Aorta (tissue), 5 donors: ENCODE measurements at regions not wholly inside any gene's neighbourhood (a gene's known extent, or its start where the extent isn't known, plus 50 kb on each side); places are given as distances from the start of the nearest gene placed in this dataset.

Experiments
- ATAC-seq: fragments of 200-7000 bp; cut with Tn5 transposase; one replicate; pipeline ENCODE4 v1.9.1; 2022; ENCODE audit warnings: moderate library complexity; ENCODE audit not compliant: low FRiP score
- DNase-seq, 2 donors: peaks; one replicate each; pipeline ENCODE4 v3.0.0-alpha.2; 2020
- H3K27ac ChIP-seq, 2 donors: one replicate each; pipeline ENCODE4 v1.5.1; 2013; ENCODE audit warnings: low read length in 2 of 2, mild to moderate bottlenecking in 2 of 2, moderate library complexity in 2 of 2, control low read depth in 1 of 2, inconsistent platforms in 1 of 2, low read depth in 1 of 2
- H3K27me3 ChIP-seq, 2 donors: one replicate each; pipeline ENCODE4 v1.6.1; 2013; ENCODE audit warnings: control low read depth in 1 of 2, low read length in 1 of 2, mild to moderate bottlenecking in 1 of 2, moderate library complexity in 1 of 2; ENCODE audit not compliant: insufficient read depth in 2 of 2, control insufficient read depth in 1 of 2
- H3K36me3 ChIP-seq, 2 donors: one replicate each; pipeline ENCODE4 v1.6.1; 2013; ENCODE audit warnings: control low read depth in 1 of 2, low read length in 1 of 2, mild to moderate bottlenecking in 1 of 2; ENCODE audit not compliant: insufficient read depth in 2 of 2, control insufficient read depth in 1 of 2
- H3K4me1 ChIP-seq, 2 donors: one replicate each; pipeline ENCODE4 v1.6.1; 2013; ENCODE audit warnings: low read length in 2 of 2, control low read depth in 1 of 2, mild to moderate bottlenecking in 1 of 2, moderate library complexity in 1 of 2; ENCODE audit not compliant: insufficient read depth in 2 of 2, control insufficient read depth in 1 of 2
- H3K4me3 ChIP-seq, 2 donors: one replicate each; pipeline ENCODE4 v1.5.1; 2013; ENCODE audit warnings: low read length in 2 of 2, control low read depth in 1 of 2, mild to moderate bottlenecking in 1 of 2
- H3K9me3 ChIP-seq: one replicate; pipeline ENCODE4 v1.6.1; 2013; ENCODE audit warnings: mild to moderate bottlenecking, low read length; ENCODE audit not compliant: control insufficient read depth
- WGBS, 2 donors: extraction: QIAGEN DNeasy Blood & Tissue Kit; methylation state at CpG; one replicate each; pipeline ENCODE4 v1.1.7; 2013; 5-methylcytosine and 5-hydroxymethylcytosine counted together
- intact Hi-C, 2 donors: fragments of 100-400 bp; cut with DNase I; formaldehyde crosslinking; loops; one replicate each; pipeline versions ENCODE4 v1.14.2 to v1.15.0; 2022
- donor health status: healthy with polysubstance abuse.
- donor health status: Bipolar disorder and iron deficiency.
- donor health status: DM: no; HTN: no; CAD: no.
- donor health status: DM: no; HTN: no; CAD: no.
- donor health status: DM: yes; HTN: yes; CAD: no.

DNA sequence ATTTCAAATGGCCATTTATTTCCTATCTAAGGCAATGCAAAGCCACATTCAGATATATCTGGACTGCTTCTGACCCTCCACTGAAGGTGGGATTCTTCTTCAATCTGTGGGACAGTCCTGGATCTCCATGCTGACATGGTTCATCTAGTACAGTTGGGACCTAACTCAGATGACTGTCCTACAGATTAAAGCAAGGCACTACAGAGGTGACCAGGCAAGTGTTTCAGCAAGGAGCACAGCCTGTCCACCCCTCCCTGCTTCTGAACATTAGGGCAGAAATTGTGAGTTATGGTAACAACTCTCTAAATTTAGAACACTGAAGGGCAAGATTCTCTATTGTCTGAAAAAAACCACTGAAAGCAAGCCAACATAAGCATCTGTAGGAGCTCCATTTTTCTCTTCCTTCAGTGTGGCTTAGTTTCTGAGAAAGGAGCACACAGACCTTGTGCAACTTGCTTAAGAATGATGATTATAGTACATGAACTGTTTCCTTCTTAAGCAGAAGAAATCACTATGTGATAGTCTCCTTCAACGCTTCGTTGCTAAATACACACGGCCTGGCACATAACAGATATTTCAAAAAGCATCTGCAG lies 62.9 kb upstream of the BARX1 start:
- no peaks in the 10 kb centered on the region for H3K9me3 ChIP-seq
- intact Hi-C loops, result no loop called here
- H3K36me3 ChIP-seq, result no peaks in the 10 kb centered on the region
- DNase-seq, result no peak
- H3K4me1 ChIP-seq, result peaks cover 2 to 7% of the 10 kb centered on the region in 2 donors
- 9 to 15% methylated on average over 3 of the region's 3 CpGs for WGBS, 2 donors
- H3K27ac ChIP-seq, result no peak overlapping the region
- no peaks in the 10 kb centered on the region for H3K27me3 ChIP-seq
- H3K4me3 ChIP-seq, result no peak overlapping the region
- no peak for ATAC-seq

DNA sequence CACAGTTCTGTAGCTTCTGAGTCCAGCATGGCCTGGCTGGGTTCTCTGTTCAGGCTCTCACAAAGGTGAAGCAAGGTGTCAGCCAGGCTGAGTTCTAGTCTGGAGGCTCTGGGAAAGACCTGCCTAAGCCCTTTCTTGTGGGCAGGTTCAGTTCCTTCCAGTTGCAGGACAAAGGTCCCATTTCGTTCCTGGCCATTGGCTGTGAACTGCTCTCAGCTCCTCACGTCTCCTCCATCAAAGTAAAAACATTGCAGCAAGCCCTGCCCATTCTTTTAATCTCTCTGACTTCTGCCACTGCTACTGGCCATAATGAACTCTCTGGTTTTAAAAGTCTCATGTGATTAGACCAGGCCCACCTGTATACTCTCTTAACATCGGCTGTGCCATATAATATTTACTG lies 61.6 kb upstream of the BARX1 start:
- ATAC-seq (no peak), DNase-seq (no peak)

DNA sequence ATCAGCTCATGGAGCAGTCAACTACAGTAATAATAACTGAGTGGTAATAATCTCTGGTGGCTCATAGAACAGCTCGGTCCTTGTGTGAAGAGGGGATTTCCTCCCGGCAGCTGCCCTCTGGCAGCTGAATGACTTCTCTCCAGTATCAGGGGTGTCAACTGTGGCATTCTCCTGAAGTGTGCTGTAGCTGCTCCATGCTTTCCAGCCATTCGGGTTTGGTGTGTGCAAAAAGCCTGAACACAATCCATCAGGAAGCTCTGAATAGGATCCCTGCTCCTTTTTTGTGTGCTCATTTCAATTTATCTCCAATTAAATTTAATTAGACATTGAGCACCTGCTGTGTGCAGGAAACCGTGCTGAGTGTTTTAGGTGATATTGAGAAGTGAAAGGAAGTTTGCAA lies 59.8 kb upstream of the BARX1 start:
- Histone ChIP-seq H3K27me3 (no peaks in the 10 kb centered on the region), H3K4me3 (no peak overlapping the region), H3K9me3 (no peaks in the 10 kb centered on the region), H3K4me1 (peaks cover 2 to 7% of the 10 kb centered on the region in 2 donors), H3K36me3 (no peaks in the 10 kb centered on the region), H3K27ac (no peak overlapping the region)
- DNase-seq (no peak), ATAC-seq (no peak)
- intact Hi-C loops, result loop anchor here in 1 of 2 donors (5.0 kb wide), 1 partner anchor 197 kb away; no protein-coding TSS in a partner anchor
- 78 to 82% methylated on average over 4 of the region's 4 CpGs for WGBS, 2 donors

More for the DNA sequence above, 61.6 kb upstream of the BARX1 start:
- peaks cover 2 to 7% of the 10 kb centered on the region in 2 donors for H3K4me1 ChIP-seq
- H3K27ac ChIP-seq, result no peak overlapping the region
- no peaks in the 10 kb centered on the region for H3K27me3 ChIP-seq
- H3K36me3 ChIP-seq, result no peaks in the 10 kb centered on the region
- no peak overlapping the region for H3K4me3 ChIP-seq
- intact Hi-C loops, result no loop called here
- no peaks in the 10 kb centered on the region for H3K9me3 ChIP-seq
- 84 to 89% methylated on average over 3 of the region's 3 CpGs for WGBS, 2 donors

DNA sequence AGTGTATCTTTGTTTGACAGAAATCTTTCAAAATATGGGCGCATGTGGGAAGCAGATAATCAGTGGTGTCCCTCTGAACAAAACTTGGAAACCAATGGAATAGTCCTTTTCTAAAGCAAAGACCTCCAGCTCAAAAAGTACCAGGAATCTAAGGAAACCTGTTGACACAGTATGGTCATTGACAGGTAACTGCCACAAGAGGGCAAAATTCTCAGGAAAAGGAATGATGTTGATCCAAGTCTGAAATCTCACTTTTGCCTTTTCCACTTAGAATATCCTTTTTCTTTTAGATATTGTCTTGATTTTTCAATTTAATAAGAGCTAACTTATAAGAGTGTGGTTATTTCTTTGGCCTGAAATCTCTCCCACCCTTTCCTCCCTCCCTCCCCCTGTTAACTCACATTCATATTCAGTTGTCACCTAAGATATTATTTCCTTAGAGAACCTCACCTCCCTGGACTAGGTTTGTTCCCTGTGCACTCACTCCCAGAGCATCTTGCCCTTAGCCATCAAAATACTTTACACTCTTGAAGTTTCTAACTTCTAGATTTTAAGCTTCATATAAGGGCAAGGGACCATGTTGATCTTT lies 59.0 kb upstream of the BARX1 start:
- H3K4me1 ChIP-seq, result peaks cover 2 to 7% of the 10 kb centered on the region in 2 donors
- 70 to 87% methylated on average over 1 of the region's 1 CpG for WGBS, 2 donors
- no peaks in the 10 kb centered on the region for H3K9me3 ChIP-seq
- no peak overlapping the region for H3K27ac ChIP-seq
- H3K4me3 ChIP-seq, result no peak overlapping the region
- intact Hi-C loops, result loop anchor here in 1 of 2 donors (5.0 kb wide), 1 partner anchor 198 kb away; no protein-coding TSS in a partner anchor
- ATAC-seq (no peak), DNase-seq (no peak)
- no peaks in the 10 kb centered on the region for H3K27me3 ChIP-seq
- no peaks in the 10 kb centered on the region for H3K36me3 ChIP-seq

DNA sequence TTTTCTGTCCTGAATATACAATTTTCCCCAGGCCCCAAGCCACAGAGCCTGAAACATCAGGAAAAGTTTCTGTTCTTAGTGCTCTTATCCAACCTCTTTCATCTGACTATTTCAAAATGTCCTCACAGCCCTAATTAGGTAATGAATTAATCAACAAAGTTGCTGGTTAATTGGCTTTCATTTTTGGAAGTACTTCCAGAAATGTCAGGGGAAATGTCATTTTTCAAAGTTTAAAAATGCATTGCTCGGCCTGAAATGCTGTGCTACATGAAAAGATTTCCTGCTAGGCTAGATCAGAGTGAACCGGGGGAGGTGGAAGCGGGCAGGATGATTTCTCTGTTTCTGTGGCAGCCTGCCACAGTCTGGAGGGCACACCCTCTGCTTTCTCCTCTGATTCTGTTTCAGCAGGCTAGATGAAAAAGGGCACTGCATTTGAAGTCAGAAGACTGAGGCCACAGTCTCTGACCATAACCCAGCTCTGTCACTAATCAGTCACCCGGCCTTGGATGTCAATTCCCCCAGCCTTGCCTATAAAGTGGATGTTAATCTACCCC lies 55.9 kb upstream of the BARX1 start:
- no peaks in the 10 kb centered on the region for H3K36me3 ChIP-seq
- intact Hi-C loops, result loop anchor here in 1 of 2 donors (5.0 kb wide), 1 partner anchor 201 kb away; no protein-coding TSS in a partner anchor
- no peaks in the 10 kb centered on the region for H3K4me1 ChIP-seq
- WGBS, 2 donors, result 34 to 39% methylated on average over 4 of the region's 4 CpGs
- H3K9me3 ChIP-seq, result no peaks in the 10 kb centered on the region
- ATAC-seq, result no peak
- H3K27me3 ChIP-seq, result no peaks in the 10 kb centered on the region
- DNase-seq, result no peak
- H3K27ac ChIP-seq, result no peak overlapping the region
- no peak overlapping the region for H3K4me3 ChIP-seq

DNA sequence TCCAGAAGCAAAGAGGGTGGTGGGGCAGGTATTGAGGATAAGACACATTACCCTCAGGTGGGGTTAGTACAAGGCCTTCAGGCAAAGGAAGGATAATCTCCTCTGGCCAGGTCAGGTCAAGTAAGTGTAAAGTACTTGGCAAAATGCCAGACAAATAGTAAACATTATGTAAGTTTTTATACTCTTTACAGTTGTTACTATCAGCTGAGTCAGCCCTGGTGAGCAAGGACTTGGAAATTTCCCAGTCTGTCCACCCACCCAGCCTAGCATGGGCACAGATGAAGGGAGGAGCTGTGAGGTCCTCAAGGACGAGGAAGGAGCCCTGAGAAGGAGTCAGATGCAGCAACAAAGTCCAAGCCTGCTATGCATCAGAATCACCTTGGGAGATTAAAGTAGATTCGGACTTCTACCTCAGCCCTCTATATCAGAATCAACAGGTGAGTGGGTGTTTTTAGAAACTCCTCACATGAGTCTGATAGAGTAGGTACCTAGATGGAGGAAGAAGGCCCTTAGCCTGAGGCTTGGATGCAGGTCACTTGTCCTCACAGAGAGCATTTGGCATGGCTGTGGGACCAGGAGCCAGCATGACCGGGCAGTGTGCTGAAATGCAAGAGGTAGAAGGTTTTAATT lies 50.2 kb upstream of the BARX1 start:
- Histone ChIP-seq H3K27me3 (no peaks in the 10 kb centered on the region), H3K4me3 (no peak overlapping the region), H3K36me3 (no peaks in the 10 kb centered on the region), H3K9me3 (no peaks in the 10 kb centered on the region), H3K27ac (no peak overlapping the region), H3K4me1 (no peaks in the 10 kb centered on the region)
- DNase-seq, result no peak
- intact Hi-C loops, result no loop called here
- 87 to 88% methylated on average over 3 of the region's 3 CpGs for WGBS, 2 donors
- no peak for ATAC-seq
